Nephron (organoid): ENCODE measurements at regions not wholly inside any gene's neighbourhood (a gene's known extent, or its start where the extent isn't known, plus 50 kb on each side); places are given as distances from the start of the nearest gene placed in this dataset.

Source experiments
- H3K27ac Mint-ChIP-seq, 3 experiments: 2 replicates each; pipeline ENCODE4 v1.8.0; 2020; ENCODE audit warnings: mixed read lengths in 3 of 3, mild to moderate bottlenecking in 2 of 3, moderate library complexity in 1 of 3
- H3K27me3 Mint-ChIP-seq: 2 replicates; pipeline ENCODE4 v1.8.0; 2021; ENCODE audit warnings: low read depth, mild to moderate bottlenecking, moderate library complexity, mixed read lengths
- H3K36me3 Mint-ChIP-seq: 2 replicates; pipeline ENCODE4 v1.8.0; 2020; ENCODE audit warnings: low read depth, mixed read lengths
- H3K4me1 Mint-ChIP-seq: 2 replicates; pipeline ENCODE4 v1.8.0; 2020; ENCODE audit warnings: mixed read lengths
- H3K4me3 Mint-ChIP-seq, 3 experiments: 2 replicates each; pipeline ENCODE4 v1.8.0; 2020; ENCODE audit warnings: mild to moderate bottlenecking in 3 of 3, mixed read lengths in 3 of 3, moderate library complexity in 2 of 3
- H3K9me3 Mint-ChIP-seq: 2 replicates; pipeline ENCODE4 v1.8.0; 2020; ENCODE audit warnings: mixed read lengths
- TF ChIP-seq, protein P1 (sequence below), 3 experiments: fragments of 200-600 bp; sonication (generic); IDR thresholded peaks; one replicate each; pipeline ENCODE4 v1.5.0; 2021; ENCODE audit warnings: antibody characterized with exemption in 3 of 3; ENCODE audit not compliant: unreplicated experiment in 3 of 3

DNA sequence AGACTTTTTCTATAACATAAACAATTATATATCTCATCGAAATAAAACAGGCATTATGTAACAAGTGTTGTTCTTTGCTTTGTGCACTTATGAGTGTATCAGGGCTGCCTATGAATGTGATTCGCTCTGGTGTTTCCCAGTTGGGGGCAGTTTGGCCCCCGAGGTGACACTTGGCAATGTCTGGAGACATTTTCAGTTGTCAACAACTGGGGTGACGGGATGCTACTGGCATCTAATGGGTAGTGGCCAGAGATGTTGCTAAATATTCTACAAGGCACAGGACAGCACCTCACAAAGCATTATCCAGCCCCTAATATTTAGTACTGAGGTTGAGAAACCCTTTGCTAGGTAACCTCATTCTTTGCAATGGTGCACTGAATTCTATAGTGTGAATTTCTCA, 83.3 kb downstream of the PLCE1 start:
- no peak overlapping the region for H3K4me3 Mint-ChIP-seq

DNA sequence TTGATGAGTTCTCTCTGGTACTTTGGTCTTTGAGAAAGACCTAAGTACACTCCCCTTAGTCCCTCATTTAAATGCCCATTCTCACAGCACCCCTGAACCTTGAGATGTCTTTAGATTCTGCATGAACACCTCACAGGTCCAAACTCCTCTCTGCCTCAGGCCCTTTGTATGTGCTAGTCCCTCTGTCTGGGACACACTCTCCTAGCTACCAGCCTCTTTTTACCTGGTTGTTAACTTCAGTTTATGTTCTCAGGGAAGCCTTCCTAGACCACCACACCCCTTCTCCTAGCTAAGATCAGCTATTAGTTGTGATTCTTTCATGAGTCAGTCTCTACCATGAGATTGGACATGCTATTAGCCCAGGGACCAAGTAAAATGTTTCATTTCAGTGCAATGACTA, 86.4 kb downstream of the PLCE1 start:
- peaks cover 5% of the 10 kb centered on the region for H3K9me3 Mint-ChIP-seq
- no peak overlapping the region for H3K27ac Mint-ChIP-seq
- H3K4me1 Mint-ChIP-seq = peaks cover 25% of the 10 kb centered on the region
- no peaks in the 10 kb centered on the region for H3K27me3 Mint-ChIP-seq
- TF ChIP-seq, protein P1, sequence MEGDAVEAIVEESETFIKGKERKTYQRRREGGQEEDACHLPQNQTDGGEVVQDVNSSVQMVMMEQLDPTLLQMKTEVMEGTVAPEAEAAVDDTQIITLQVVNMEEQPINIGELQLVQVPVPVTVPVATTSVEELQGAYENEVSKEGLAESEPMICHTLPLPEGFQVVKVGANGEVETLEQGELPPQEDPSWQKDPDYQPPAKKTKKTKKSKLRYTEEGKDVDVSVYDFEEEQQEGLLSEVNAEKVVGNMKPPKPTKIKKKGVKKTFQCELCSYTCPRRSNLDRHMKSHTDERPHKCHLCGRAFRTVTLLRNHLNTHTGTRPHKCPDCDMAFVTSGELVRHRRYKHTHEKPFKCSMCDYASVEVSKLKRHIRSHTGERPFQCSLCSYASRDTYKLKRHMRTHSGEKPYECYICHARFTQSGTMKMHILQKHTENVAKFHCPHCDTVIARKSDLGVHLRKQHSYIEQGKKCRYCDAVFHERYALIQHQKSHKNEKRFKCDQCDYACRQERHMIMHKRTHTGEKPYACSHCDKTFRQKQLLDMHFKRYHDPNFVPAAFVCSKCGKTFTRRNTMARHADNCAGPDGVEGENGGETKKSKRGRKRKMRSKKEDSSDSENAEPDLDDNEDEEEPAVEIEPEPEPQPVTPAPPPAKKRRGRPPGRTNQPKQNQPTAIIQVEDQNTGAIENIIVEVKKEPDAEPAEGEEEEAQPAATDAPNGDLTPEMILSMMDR (IDR thresholded peaks at IDR 0.05; ENCODE audit: unreplicated experiment in 3 of 3) = no peak
- no peak overlapping the region for H3K4me3 Mint-ChIP-seq
- peaks cover 6% of the 10 kb centered on the region for H3K36me3 Mint-ChIP-seq

More for the DNA sequence above, 83.3 kb downstream of the PLCE1 start:
- peaks cover 5% of the 10 kb centered on the region for H3K36me3 Mint-ChIP-seq
- H3K27me3 Mint-ChIP-seq = no peaks in the 10 kb centered on the region
- peaks cover 5% of the 10 kb centered on the region for H3K9me3 Mint-ChIP-seq
- H3K27ac Mint-ChIP-seq = peak overlapping the region; percentile 46 to 83 (median 79)
- H3K4me1 Mint-ChIP-seq = peaks cover 18% of the 10 kb centered on the region
- TF ChIP-seq, protein P1 (IDR thresholded peaks at IDR 0.05; ENCODE audit: unreplicated experiment in 3 of 3) = no peak

DNA sequence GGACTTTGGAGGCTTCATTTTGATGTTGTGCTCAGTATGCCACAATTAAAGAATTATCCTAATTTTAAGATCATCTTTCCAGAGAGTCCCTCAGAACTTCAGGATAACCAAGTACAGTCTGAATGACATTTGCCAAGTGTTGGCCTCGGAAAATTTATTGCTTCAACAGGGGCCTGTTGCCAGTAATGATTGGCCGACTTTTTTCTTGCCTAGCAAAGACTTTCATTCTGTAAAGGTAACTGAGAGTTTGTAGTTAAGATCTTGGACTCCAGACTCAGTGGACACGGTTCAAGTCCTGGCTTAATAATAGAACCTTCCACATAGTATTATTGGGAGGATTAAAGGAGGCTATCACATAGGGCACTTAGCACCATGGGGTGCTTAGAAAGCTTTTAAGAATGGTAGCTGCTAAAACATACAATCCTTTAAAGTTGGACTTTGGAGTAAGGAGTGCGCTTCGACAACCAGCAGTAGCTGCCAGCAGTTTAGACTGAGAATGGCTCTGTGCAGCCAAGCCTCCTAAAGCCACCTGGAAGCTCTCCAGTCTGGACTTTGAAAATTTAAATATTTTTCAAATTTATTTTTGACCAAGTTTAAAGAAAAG, 90.0 kb downstream of the PLCE1 start:
- Mint-ChIP-seq H3K27me3 (no peaks in the 10 kb centered on the region), H3K9me3 (peaks cover 5% of the 10 kb centered on the region), H3K36me3 (peaks cover 6% of the 10 kb centered on the region), H3K27ac (no peak overlapping the region), H3K4me3 (no peak overlapping the region), H3K4me1 (peaks cover 20% of the 10 kb centered on the region)
- TF ChIP-seq, protein P1 (IDR thresholded peaks at IDR 0.05; ENCODE audit: unreplicated experiment in 3 of 3) = no peak

DNA sequence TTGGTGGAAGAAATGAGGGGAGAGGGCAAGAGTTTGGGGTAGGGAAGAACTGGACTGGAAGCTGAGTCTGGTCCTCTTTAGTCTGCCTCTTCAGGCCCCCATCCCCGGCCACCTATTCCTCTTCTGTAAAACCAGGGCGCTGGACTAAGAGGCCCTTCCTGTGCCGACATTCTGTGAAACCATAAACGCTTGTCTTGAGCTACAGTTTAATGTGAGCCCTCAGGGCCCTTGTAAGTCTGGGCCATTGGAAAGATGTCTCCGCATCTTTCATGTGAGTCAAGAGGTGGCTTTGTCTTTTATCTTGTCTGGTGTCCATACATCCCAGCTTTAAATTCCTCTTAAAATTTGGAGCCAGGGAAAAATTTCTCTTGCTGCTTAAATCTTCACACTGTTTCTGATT, 90.6 kb downstream of the PLCE1 start:
- Mint-ChIP-seq H3K27ac (peak overlapping the region in 1 of 3 experiments; percentile 20), H3K9me3 (peaks cover 5% of the 10 kb centered on the region), H3K4me3 (no peak overlapping the region), H3K27me3 (no peaks in the 10 kb centered on the region), H3K36me3 (peaks cover 6% of the 10 kb centered on the region), H3K4me1 (peaks cover 24% of the 10 kb centered on the region)
- TF ChIP-seq, protein P1 (IDR thresholded peaks at IDR 0.05; ENCODE audit: unreplicated experiment in 3 of 3) = no peak

DNA sequence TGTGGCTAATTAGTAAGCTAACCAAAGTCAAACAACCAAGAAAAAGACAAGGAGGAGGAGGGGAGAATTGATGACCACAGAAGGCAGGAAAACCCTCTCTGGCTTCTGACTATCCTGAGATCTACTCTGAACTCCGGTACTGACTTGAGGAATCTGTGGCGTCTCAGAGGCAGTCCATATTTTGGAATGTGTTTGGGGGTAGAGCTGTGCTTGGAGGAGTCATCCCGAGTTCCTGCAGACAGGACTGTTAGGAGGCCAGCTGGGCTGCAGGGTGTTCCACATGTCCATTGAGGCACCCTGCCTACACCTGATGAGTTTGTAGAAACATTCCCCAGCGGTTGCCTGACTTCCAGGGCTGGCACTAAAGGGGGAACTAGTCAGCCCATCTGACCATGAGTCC, 91.6 kb downstream of the PLCE1 start:
- Mint-ChIP-seq H3K9me3 (peaks cover 5% of the 10 kb centered on the region), H3K36me3 (peaks cover 6% of the 10 kb centered on the region), H3K4me1 (peaks cover 26% of the 10 kb centered on the region), H3K27me3 (no peaks in the 10 kb centered on the region), H3K4me3 (no peak overlapping the region), H3K27ac (peak overlapping the region in 1 of 3 experiments; percentile 27)
- TF ChIP-seq, protein P1 (IDR thresholded peaks at IDR 0.05; ENCODE audit: unreplicated experiment in 3 of 3) = no peak

DNA sequence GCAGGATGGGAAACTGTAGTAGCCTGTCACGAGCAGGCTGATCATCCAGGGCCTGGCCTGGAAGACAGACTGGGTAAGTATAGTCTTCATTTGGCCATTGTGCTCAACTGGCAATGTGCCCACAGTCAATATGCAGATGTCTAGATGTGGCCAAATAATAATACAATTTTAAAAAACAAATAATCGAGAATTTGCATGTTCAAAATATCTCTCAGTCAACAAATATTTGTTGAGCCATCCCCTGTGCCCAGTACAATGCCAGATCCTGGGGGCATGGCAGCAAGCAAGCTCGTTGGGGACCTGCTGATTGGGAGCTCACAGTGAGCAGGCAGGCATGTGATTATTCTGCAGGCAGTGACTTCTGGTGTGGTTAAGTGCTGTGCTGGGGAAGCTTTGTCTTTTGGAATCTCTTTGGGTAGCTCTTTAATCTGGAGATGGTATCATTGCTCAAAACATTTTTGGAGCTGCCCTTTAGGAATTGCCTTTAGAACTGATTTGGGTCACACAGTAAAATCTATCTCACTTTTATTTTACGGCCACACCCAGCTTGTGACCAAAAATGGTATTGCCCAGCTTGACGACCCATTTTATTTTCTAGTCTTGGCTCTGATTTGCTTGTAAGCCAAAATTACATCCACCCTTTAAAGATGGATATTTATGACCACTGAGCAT, 92.2 kb downstream of the PLCE1 start:
- TF ChIP-seq, protein P1 (IDR thresholded peaks at IDR 0.05; ENCODE audit: unreplicated experiment in 3 of 3) = no peak
- no peak overlapping the region for H3K27ac Mint-ChIP-seq
- H3K27me3 Mint-ChIP-seq = no peaks in the 10 kb centered on the region
- H3K4me1 Mint-ChIP-seq = peaks cover 30% of the 10 kb centered on the region
- H3K4me3 Mint-ChIP-seq = no peak overlapping the region
- peaks cover 5% of the 10 kb centered on the region for H3K9me3 Mint-ChIP-seq
- H3K36me3 Mint-ChIP-seq = peaks cover 6% of the 10 kb centered on the region
